ENCODE measurements at regions not wholly inside any gene's neighbourhood (a gene's known extent, or its start where the extent isn't known, plus 50 kb on each side); places are given as distances from the start of the nearest gene placed in this dataset.

- TF ChIP-seq ZFX (IDR thresholded peaks at IDR 0.05; ENCODE audit: borderline replicate concordance) (no peak), CTCF (IDR thresholded peaks at IDR 0.05) (no peak)
- no peak overlapping the region for H3K27ac ChIP-seq
Measured at GRCh38 chr12:127504874-127505273, 762.1 kb upstream of the TMEM132C start.

- no peak overlapping the region for H3K27ac ChIP-seq
- TF ChIP-seq ZFX (IDR thresholded peaks at IDR 0.05; ENCODE audit: borderline replicate concordance) = no peak
- no peak for TF ChIP-seq CTCF (IDR thresholded peaks at IDR 0.05)
Measured at GRCh38 chr12:127507341-127507740, 759.6 kb upstream of the TMEM132C start.

- TF ChIP-seq ZFX (IDR thresholded peaks at IDR 0.05; ENCODE audit: borderline replicate concordance) (no peak), CTCF (IDR thresholded peaks at IDR 0.05) (no peak)
- no peak overlapping the region for H3K27ac ChIP-seq
Measured at GRCh38 chr12:127509066-127509778, 757.7 kb upstream of the TMEM132C start.

- TF ChIP-seq CTCF (IDR thresholded peaks at IDR 0.05) (no peak), ZFX (IDR thresholded peaks at IDR 0.05; ENCODE audit: borderline replicate concordance) (no peak)
- H3K27ac ChIP-seq = no peak overlapping the region
Measured at GRCh38 chr12:127515941-127516340, 751.0 kb upstream of the TMEM132C start.

GRCh38 chr12:127516467-127516866 lies 750.5 kb upstream of the TMEM132C start:
- no peak overlapping the region for H3K27ac ChIP-seq
- TF ChIP-seq CTCF (IDR thresholded peaks at IDR 0.05) = no peak
- TF ChIP-seq ZFX (IDR thresholded peaks at IDR 0.05; ENCODE audit: borderline replicate concordance) = no peak

- no peak for TF ChIP-seq ZFX (IDR thresholded peaks at IDR 0.05; ENCODE audit: borderline replicate concordance)
- no peak for TF ChIP-seq CTCF (IDR thresholded peaks at IDR 0.05)
- H3K27ac ChIP-seq = no peak overlapping the region
Measured at GRCh38 chr12:127519779-127520178, 747.2 kb upstream of the TMEM132C start.

- no peak for TF ChIP-seq CTCF (IDR thresholded peaks at IDR 0.05)
- TF ChIP-seq ZFX (IDR thresholded peaks at IDR 0.05; ENCODE audit: borderline replicate concordance) = no peak
- no peak overlapping the region for H3K27ac ChIP-seq
Measured at GRCh38 chr12:127526925-127527324, 740.0 kb upstream of the TMEM132C start.
